Iris pigment epithelial cell (primary cell): ENCODE measurements at regions not wholly inside any gene's neighbourhood (a gene's known extent, or its start where the extent isn't known, plus 50 kb on each side); places are given as distances from the start of the nearest gene placed in this dataset.
A peak's percentile ranks its signal among the peaks of the same experiment; 100 is the strongest.

ENCODE experiments used
- DNase-seq: peaks from one replicate; pipeline ENCODE4 v3.0.0-alpha.2; 2011; ENCODE audit warnings: low read depth

DNA sequence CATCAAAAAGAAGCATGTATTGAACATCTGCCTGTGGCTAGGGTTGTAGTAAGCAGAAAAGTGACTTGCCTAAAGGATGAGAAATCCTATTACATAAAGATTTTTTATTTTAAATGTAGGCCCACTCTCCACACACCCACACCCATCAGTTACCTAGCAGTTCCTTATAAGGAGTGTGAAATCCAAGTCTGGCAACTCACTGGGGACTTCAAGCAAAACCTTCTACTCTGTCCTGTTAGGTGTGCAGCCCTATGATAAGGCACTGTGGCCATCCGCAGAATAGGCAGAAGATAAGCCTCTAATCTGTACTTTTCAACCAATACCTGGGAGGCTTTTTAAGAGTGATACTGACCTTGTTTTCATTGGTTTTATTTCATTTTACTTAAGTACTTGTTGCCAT lies 52.7 kb upstream of the TJP1 start:
- no peak for DNase-seq

DNA sequence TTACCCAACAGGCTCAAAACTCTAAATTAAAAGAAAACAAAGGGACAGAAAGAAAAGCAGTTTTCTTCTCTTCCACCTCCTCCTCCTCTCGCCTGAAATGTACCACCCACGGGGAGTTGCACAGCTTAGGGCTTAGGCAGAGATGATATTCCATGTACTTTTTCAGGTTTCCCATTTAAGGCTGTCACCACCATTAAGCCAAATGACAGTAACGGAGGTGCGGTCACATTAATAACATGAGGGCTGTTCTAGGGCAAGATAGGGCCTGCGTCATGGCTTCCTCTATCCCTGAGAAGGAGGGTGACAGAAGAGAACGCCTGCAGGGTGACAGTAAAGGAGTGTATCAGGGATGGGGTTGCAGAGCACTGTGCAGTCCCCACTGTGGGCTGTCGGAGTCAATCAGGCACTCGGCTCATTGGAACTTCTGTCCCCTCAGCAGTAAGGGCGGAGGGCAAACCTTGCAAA lies 51.7 kb upstream of the TJP1 start:
- DNase-seq = no peak

DNA sequence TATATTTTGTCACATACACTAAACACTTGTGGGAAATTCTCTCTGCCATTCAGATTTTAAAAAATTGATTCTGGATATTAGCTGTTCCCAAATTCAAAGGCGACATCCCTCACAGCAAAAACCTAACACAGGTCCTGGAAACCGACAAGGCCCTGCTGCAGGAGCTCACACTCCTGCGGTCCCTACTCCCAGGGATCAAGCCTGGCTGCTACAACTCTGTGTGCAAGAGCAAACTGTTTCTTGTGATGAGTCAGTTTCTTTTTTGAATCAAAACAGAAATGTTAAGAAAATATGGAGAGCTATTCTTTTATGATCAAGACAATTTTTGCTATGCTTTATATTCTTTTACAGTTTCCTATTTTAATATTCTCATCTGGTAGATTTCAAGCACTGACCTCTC lies 51.0 kb upstream of the TJP1 start:
- peak; percentile 38 for DNase-seq

DNA sequence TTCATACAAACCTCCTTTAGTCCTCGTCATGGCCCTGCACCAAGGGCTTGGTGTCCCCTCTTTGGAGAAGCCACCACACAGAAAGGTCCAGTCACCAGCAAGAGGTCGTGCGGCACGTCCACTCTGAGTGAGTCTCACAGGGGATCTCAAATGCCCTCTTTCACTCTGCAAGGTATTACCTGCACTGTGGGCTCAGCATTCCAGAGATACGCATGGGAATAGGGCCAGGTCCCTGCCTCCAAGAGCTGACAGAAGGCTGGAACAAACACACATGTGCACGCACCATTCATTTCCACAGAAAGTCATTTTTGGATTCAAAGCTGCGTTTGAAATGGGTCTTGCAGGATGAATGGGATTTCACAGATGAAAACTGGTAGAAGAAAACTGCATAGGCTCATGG lies 50.4 kb upstream of the TJP1 start:
- no peak for DNase-seq
